GM21367 (cell line): ENCODE measurements at regions not wholly inside any gene's neighbourhood (a gene's known extent, or its start where the extent isn't known, plus 50 kb on each side); places are given as distances from the start of the nearest gene placed in this dataset.
"Not testable (repeated sequence)": the region's sequence is repeated elsewhere in the genome, so short reads cannot be mapped to it uniquely, and the experiment has no call there.

Source experiments
- ATAC-seq: cut with Tn5 transposase; IDR thresholded peaks from one replicate; pipeline ENCODE4 v1.9.1; 2021; ENCODE audit not compliant: unreplicated experiment

DNA sequence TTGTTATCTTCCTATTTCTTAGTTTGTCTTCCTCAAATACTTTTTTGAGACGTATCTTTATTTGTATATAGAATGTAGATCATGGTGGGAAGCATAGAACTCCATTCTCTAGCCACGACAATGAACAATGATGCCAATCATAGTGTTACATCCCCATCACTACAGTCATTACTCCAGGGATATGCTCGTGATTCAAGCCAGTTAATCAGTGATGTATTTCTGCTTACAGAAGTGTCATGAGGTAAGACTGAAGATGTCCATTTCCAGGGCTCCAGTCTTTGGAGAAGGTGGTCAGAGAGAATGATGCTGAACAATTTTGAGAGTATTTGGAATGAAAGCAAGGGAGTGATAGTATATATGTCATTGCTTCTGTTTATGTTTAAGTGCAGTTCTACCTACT is 777.2 kb upstream of the TMEFF2 start:
- no peak for ATAC-seq

DNA sequence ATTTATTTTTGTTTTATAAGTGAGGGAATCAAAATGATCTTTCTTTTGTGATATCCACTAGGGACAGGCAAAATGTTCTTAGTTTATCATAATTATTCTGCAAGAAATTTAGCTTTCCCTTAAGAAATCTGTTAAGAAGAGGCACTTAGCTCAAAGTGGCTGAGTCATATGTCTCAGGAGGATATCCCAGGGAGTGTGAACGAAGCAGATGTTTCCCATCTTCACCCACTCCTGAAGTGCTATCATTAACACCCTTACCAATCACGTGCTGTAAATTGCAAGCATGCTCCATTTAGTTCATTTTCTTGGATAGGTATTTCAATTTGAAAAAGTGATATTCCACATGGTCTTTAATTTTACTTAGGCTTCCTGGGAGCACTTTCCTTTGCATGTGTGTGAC is 774.3 kb upstream of the TMEFF2 start:
- no peak for ATAC-seq

DNA sequence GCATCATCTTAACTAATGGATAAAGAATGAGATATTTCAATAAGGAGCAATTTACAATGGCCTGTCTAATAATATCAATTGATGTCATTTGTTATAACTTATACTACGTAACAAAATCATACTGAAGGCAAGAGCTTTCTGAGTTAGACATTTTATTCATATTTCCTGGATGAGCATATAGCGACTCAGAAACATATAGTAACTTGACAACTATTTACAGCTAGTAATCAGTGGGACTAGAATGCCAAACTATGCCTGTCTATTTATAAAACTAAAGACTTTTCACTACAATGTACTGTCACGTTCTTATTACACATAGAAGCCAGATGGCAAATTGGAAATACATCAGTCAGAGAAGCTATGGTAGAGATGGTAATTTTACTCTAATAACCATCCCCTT is 766.2 kb upstream of the TMEFF2 start:
- ATAC-seq = no peak

DNA sequence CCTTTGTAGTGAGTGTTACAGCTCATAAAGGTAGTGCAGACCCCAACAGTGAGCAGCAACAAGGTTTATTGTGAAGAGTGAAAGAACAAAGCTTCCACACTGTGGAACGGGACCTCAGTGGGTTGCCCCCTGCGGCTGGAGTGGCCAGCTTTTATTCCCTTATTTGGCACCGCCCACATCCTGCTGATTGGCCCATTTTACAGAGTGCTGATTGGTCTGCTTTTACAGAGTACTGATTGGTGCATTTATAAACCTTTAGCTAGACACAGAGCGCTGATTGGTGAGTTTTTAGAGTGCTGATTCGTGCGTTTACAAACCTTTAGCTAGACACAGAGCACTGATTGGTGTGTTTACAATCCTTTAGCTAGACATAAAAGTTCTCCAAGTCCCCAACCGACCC is 763.9 kb upstream of the TMEFF2 start:
- ATAC-seq = not testable (repeated sequence)

DNA sequence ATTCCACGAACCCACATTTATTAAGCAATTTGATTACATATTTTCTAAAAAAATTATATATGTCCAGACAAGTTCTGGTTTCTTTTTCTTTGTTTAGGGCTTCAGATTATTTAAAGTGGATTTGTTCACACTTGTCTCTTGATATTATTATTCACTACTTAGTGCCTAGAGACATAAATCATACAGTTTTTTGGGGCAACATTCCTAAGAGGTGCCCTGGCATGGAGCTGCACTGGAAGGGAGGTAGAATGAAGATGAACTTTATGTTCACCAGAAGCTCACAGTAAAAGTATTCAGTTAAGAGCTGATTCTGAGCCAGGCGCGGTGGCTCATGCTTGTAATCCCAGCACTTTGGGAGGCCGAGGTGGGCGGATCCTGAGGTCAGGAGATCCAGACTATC is 762.7 kb upstream of the TMEFF2 start:
- no peak for ATAC-seq

DNA sequence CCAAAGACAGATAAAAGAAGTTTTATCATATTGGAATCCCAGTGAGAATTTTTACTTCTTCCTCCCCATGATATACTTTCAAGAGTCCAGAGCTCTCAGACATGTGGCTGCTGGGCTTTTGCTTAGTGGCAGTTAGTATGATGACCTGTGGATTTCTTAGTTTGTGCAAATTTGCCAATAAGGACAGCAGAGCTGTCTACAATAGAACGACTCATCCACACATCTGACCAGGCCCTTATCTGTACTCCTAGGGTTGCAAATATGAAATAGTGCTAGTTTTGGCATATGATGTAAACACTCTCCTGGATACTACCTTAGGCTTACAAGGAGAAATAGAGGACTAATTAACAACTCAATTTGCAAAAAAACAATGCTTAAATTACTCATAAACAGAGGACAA is 758.4 kb upstream of the TMEFF2 start:
- no peak for ATAC-seq

DNA sequence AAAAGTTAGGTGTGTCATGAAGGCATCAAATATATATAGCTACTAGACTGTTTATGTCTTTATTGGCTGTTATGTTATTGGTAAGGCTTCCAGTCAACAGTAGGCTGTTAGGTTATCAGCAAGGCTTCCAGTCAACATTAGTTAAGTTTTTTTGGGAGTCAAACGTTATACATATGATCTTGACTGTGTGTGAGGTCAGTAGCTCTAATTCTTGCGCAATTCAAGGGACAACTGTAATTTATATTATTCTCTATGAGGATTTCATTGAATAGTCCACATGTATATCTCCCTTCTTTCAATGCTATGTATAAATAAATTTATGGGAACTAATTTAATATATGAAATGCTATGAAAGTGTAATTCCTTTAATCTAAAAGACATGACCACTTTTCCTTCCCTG is 757.5 kb upstream of the TMEFF2 start:
- ATAC-seq = no peak

DNA sequence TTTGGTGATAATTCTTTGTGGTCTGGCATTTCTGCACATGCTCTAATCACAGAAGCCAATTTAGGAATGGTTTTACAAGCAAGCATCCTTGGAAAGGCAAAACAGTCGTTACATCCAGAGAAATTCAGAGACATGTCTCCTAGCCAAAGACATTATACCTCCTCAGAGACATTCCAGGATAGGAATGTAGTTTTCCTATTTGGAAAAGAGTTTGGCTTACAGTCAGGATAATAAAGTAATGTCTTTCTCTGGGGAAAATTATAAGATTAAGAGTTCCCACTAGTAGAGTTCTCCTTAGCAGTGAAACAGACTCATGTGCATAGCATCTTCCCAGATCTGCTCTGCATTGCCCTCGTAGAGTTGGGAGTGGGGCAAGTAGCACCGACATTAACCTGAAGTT is 753.6 kb upstream of the TMEFF2 start:
- ATAC-seq = no peak

DNA sequence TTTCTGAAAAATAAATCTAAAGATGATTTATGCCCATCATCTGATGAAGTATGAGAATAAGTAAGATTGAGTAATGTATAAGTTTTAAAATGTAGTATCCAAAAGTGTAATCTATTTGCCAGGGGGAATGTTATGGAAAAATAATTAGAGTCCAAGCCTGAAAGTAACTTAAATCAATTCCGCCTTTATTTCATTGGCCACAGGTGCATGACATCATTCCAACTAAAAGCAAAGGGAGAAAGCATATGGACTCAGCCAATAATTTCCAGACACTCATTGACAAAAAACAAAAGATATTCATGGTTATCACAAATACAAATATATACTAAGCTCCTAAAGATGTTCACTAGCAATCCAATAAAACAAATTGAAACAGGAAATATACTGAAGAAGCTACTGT is 752.6 kb upstream of the TMEFF2 start:
- no peak for ATAC-seq

DNA sequence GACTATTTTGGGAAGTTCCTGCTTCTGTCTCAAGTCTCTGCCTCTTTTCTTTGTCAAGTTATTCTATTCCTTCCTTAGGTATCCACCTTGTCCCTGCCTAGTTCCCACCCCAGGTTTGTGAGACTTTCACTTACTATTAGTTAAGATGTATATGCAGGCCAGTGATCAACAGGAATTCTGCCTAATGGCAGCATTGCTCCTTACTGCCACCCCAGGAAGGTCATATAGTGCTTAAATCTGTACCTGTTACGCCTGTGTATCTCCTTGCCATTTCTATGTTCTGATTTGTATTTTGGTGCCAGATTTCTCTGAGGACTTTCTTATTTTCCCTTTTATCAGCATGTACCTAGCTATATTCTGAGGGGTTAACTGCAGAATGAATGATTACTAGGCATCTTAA is 746.0 kb upstream of the TMEFF2 start:
- no peak for ATAC-seq

DNA sequence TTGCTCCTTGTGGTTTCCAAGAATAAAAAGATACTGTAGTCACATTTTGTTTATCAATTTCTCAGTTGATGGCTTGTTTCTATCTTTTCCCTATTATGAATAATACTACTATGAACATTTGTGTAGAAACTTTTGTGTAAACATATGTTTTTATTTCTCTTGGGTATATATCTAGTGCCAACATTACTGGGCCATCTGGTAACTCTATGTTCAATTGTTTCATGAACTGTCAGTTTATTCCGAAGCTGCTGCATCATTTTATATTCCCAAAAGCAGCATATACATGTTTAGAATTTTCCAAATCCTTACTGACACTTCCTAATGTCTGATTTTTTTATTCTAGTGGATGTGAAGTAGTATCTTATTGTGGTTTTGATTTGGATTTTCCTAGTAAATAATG is 737.6 kb upstream of the TMEFF2 start:
- ATAC-seq = no peak

DNA sequence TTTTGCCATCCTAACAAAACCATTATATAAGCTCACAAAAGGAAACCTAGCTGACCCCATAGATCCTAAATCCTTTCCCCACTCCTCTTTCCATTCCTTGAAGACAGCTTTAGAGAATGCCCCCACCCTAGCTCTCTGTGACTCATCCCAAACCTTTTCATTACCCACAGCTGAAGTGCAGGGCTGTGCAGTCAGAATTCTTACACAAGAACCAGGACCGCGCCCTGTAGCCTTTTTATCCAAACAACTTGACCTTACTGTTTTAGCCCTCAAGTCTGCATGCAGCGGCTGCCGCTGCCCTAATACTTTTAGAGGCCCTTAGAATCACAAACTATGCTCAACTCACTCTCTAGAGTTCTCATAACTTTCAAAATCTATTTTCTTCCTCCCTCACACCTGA is 726.9 kb upstream of the TMEFF2 start:
- ATAC-seq = not testable (repeated sequence)

DNA sequence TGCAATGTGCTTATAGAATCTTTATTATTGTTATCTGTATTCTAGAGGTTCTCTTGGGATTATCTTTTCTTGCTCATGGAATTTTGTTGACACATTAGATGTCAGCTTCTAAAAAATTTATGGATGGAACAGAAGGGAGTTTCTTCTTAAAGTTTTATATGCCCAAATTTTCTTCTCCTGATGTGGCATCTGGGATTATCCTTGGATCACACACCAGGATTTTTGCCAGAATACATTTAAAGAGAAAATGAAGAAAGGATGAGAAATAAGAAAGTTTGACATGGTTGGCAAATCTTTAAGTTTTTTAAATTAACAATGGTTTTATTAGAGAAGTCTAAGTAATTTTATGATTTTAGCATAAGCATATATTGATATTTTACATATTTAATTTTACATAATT is 706.7 kb upstream of the TMEFF2 start:
- no peak for ATAC-seq

DNA sequence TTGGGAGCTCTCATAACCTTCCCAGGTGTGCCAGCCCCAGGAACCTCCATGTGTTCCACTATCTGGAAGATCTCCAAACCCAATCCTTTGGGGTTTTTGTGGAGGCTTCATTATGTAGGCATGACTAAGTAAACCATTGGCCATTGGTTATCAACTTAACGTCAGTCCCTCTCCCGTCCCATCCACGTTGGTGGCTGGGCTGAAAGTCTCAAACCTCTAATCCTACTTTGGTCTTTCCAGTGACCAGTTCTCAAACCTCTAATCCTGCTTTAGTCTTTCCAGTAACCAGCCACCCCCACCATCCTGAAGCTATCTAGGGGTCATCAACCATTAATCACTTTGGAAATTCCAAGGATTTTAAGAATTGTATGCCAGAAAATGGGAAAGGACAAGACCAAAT is 704.7 kb upstream of the TMEFF2 start:
- ATAC-seq = no peak

DNA sequence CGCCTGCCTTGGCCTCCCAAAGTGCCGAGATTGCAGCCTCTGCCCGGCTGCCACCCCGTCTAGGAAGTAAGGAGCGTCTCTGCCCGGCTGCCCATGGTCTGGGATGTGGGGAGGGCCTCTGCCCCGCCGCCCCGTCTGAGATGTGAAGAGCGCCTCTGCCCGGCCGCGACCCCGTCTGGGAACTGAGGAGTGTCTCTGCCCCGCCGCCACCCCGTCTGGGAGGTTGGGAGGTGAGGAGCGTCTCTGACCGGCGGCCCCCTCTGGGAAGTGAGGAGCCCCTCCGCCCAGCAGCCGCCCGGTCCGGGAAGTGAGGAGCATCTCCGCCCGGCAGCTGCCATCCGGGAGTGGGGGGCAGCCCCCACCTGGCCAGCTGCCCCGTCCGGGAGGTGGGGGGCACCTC is 699.2 kb upstream of the TMEFF2 start:
- not testable (repeated sequence) for ATAC-seq

DNA sequence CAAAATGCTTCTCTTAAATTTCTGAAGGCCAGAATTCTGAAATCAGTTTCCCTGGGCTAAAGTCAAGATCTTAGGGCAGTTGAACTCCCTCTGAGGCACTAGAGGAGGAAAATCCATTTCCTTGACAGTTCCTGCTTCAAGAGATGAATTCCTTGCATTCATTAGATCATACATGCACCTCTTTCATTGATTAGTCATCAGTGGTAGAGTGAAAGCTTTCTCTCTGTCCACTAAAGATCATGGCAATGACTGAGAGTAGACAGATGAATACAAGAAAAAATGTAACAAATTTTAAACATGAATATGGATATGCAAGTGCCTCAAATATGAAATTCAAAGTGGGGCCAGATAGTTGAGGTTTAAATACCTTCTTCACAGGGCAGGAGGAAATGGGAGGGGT is 693.4 kb upstream of the TMEFF2 start:
- no peak for ATAC-seq

DNA sequence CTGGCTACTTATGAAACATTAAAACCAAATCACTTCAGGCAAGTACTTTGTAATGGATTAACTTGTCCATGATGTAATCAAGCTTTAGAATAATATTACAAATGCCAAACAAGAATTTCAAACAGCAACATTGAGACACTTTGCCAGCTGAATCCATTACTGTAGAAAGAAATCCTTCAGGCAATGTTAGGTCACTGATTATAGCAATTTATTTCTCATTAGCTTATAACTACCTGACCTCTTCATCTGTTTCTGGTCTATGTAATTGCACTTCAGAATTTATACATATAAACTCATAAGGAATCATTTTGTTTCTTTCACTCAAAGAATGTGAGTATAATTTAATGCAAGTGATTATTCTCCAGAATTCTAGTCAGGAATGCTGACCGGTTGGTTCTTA is 692.6 kb upstream of the TMEFF2 start:
- ATAC-seq = no peak

DNA sequence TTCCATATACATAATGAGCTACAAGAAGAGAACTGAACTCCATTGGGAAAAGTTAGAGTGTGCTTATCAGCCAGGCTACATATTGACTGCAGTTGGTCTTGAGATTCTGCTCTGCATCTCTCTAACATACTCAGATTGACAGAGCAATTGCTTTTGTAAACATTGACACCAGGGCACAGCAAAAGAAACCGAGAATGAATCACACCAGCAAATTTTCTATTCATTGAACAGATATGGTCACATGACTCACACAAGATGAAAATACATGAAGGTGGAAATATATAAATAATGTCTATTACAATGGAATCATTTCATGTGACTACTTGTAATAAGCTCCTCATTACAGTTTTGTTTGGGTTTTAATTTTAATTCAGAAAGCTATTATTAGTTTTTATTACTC is 691.9 kb upstream of the TMEFF2 start:
- ATAC-seq = no peak

DNA sequence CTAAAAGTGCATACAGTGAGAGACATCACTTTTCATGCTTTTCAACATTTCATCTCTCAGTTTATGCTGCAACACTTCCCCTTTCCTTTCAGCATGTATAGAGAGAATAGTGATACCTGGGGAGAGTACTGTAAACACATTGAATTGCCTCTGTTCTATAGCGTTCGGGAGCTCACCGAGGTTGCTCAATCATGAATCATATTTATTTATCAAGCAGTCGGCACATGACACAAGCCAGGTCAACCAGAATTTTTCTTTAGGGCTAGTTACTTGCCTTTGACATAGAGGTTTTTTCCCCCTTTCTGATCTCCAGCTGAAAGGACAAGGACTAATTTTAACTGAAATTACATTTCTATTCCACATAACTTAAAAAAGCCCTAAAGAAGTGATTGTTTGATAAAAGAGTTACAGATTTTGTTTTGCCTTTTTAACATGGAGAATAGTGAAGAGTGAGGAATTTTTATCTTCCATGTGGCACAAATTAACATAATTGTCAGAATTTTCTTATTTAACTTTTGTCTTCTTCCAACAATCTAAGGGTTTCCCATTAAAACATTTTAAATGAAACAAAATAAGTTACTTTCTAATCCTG is 690.9 kb upstream of the TMEFF2 start:
- no peak for ATAC-seq

DNA sequence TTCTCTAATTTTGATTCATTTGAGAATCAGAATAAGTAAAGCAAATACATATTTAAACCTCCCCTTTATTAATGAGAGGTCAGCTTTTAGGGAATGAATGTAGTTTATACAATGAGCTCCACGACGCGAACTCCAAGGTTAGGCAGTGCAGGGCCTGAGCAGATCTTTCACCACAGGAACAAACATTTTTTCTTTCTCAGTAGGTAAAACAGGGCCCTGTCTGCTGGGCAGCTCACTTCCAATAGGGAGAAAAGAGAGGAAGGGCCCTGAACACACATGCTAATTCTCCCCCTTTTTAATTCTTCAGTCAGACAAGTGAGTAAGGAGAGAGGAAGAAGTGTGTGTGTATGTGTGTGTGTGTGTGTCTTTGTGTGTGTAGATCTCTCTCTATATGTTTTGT is 682.4 kb upstream of the TMEFF2 start:
- ATAC-seq = no peak

DNA sequence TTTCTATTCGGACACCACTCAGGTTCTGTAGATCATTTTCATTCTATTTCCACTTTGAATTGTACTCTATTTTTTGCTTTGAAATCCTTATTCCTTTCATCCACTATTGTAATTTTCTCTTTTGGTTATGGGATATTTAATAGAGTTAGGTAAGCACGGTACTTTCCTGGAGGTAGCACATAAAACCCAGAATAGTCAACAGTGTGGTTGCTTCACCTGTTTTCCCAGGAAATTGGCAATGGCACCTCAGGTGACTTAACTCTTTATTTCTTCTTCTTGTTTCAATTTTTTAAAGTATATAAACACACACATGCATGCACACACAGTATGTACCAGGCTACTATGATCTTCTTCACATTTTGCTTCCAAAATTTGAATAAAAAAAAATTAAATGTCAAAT is 682.0 kb upstream of the TMEFF2 start:
- ATAC-seq = no peak

DNA sequence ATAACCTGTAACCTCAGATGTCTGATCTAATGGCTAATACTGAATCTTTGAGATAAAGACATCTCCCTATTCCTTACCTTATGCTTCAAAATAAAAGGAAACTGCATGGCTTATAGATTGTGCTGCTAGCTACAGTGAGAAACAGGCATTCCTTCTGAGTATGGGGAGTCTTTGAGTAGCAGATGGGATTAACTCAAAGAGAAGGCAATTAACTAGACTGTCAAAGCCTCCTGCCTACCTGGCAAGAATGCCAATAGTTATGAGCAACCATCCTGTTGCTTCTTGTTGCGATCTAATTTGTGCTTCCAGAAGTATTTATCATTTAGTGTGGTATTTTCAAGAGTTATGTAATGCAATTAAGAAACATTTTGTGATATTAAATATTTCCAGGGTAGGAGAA is 660.0 kb upstream of the TMEFF2 start:
- ATAC-seq = no peak

DNA sequence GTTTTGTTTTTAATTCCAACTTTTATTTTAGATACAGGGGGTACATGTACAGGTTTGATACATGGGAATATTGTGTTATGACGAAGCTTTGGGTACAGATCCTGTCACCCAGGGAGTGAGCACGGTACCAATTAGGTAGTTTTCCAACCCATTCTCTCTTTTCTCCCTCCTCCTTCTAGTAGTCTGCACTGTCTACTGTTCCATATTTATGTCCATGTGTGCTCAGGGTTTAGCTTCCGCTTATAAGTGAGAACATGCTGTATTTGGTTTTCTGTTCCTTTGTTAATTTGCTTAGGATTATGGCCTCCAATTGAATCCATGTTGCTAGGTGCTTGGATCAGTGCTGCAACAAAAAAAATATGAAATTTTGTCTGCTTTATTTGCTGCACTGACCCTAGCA is 659.3 kb upstream of the TMEFF2 start:
- no peak for ATAC-seq

DNA sequence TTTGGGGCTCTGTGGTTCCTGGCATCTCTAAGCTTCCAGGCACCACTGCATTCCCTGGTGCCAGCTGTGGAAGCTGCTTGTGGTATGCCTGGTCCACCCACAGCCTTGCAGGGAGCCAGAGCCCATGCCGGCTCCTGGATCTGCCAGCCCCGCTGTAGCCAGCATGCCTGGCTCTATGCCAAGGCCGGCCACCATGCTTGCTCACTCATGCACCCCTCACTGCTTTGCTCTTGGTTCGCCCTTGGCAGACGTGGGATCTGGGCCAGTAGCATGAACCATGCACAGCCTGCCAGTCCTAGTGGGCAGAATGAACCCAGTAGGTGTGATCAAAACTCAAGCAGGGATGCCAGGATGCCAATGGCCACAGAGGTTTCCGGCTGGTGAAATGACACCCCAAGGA is 634.2 kb upstream of the TMEFF2 start:
- ATAC-seq = no peak
